ENCODE measurements at regions not wholly inside any gene's neighbourhood (a gene's known extent, or its start where the extent isn't known, plus 50 kb on each side); places are given as distances from the start of the nearest gene placed in this dataset.

DNA sequence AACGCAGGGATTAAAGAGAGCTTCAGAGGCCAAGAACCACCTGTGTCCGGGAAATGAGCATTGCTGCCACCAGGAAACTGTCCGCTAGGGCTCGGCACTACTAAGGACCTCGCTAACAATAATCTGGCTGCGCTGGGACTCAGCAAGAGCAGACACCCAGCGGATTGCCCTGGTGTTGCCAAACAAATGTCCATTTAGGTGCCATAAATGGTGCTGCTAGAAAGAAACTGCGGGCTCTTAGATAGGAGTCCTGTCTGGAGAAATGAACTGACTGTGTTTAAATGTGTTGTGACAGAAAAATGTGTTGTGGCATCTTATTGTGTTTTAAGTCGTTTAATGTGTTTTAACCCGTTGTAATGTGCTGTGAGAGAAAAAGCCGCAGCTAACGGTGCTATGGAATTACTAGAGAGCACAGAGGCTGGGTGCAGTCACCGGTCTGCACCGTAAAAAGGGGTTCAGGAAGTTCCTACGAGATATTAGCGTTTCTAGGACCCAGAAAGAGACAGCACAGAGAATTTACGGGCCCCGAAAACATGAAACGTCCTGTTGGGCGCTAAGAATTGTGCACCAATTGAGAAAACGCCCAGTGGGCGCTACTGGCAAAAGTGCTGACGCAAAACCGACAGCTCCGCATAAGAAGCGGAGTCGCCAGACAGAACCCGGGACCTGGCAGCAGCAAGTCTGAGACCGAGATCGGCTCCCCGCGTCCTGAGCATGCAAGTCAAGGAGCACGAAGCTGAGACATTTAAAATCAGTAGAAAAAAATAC, 90.6 kb downstream of the ANXA2R start:
- Histone ChIP-seq H2BK15ac (ENCODE audit: low read depth, low read length) (no peak overlapping the region), H3K9me3 (ENCODE audit: control insufficient read depth, low read depth, low read length) (peaks cover 8% of the 10 kb centered on the region), H3K79me1 (ENCODE audit: insufficient read depth, low read depth, low read length, poor library complexity, severe bottlenecking) (no peaks in the 10 kb centered on the region), H2BK12ac (ENCODE audit: insufficient read length, low read depth, low read length) (no peak overlapping the region), H3K4ac (ENCODE audit: low read depth, low read length) (no peak overlapping the region), H2AFZ (ENCODE audit: low read length) (no peak overlapping the region), H3K4me2 (ENCODE audit: insufficient read depth, insufficient read length, low read length) (no peak overlapping the region), H2AK5ac (ENCODE audit: insufficient read length, low read length) (no peak overlapping the region), H3K27me3 (ENCODE audit: insufficient read depth, low read length) (no peaks in the 10 kb centered on the region), H4K91ac (ENCODE audit: insufficient read length, low read depth, low read length) (no peak overlapping the region), H3K56ac (ENCODE audit: insufficient read length, low read depth, low read length) (no peak overlapping the region), H3K23me2 (ENCODE audit: insufficient read length, low read depth, low read length, poor library complexity, severe bottlenecking) (no peaks in the 10 kb centered on the region), H3K27ac (ENCODE audit: insufficient read length, low read depth, low read length) (no peak overlapping the region), H3K23ac (ENCODE audit: insufficient read length, low read depth, low read length) (no peak overlapping the region), H4K5ac (ENCODE audit: insufficient read length, low read depth, low read length) (no peak overlapping the region), H3K4me1 (ENCODE audit: insufficient read depth, low read length) (no peaks in the 10 kb centered on the region), H4K20me1 (ENCODE audit: control insufficient read depth, insufficient read depth, insufficient read length) (no peaks in the 10 kb centered on the region), H3K79me2 (ENCODE audit: insufficient read depth, low read length) (no peaks in the 10 kb centered on the region), H2BK120ac (ENCODE audit: low read depth, low read length, poor library complexity, severe bottlenecking) (no peak overlapping the region), H3T11ph (ENCODE audit: low read length) (no peak overlapping the region), H3K18ac (ENCODE audit: insufficient read length, low read depth, low read length) (no peak overlapping the region), H3K14ac (ENCODE audit: insufficient read depth, low read length) (no peak overlapping the region), H3K9ac (ENCODE audit: extremely low read depth, insufficient read length, low read length) (no peak overlapping the region), H2BK20ac (ENCODE audit: low read depth, low read length, poor library complexity, severe bottlenecking) (no peak overlapping the region), H4K8ac (replicated peaks; ENCODE audit: insufficient read length, low read depth, low read length) (no peak overlapping the region), H2BK5ac (ENCODE audit: insufficient read length, low read length) (no peak overlapping the region)
- Mint-ChIP-seq H3K4me3 (no peak overlapping the region), H3K4me1 (peaks cover 5 to 7% of the 10 kb centered on the region in 2 experiments; a peak in 1 of 4 replicates), H3K9me3 (peaks cover 13 to 22% of the 10 kb centered on the region in 2 experiments), H3K36me3 (ENCODE audit: insufficient read depth in 1 of 3, low read depth in 3 of 3) (peaks cover 8 to 21% (median 21%) of the 10 kb centered on the region in 3 experiments; a peak in 6 of 7 replicates), H3K27me3 (ENCODE audit: low read depth) (peaks cover 4% of the 10 kb centered on the region), H3K27ac (no peak overlapping the region)
- TF ChIP-seq, protein P1, sequence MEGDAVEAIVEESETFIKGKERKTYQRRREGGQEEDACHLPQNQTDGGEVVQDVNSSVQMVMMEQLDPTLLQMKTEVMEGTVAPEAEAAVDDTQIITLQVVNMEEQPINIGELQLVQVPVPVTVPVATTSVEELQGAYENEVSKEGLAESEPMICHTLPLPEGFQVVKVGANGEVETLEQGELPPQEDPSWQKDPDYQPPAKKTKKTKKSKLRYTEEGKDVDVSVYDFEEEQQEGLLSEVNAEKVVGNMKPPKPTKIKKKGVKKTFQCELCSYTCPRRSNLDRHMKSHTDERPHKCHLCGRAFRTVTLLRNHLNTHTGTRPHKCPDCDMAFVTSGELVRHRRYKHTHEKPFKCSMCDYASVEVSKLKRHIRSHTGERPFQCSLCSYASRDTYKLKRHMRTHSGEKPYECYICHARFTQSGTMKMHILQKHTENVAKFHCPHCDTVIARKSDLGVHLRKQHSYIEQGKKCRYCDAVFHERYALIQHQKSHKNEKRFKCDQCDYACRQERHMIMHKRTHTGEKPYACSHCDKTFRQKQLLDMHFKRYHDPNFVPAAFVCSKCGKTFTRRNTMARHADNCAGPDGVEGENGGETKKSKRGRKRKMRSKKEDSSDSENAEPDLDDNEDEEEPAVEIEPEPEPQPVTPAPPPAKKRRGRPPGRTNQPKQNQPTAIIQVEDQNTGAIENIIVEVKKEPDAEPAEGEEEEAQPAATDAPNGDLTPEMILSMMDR (conservative IDR thresholded peaks at IDR 0.05) = no peak
- DNase-seq = no peak
- no CpG with 5 or more reads among the region's 33 CpGs for WGBS (ENCODE audit: extremely low coverage, insufficient read length, low lambda C conversion rate)

Measured in H9 (cell line).